Osteoblast (primary cell): ENCODE measurements at regions not wholly inside any gene's neighbourhood (a gene's known extent, or its start where the extent isn't known, plus 50 kb on each side); places are given as distances from the start of the nearest gene placed in this dataset.

ENCODE experiments used
- DNase-seq: peaks from one replicate; pipeline ENCODE4 v3.0.0; 2011; ENCODE audit warnings: low spot score, mixed read lengths; ENCODE audit not compliant: insufficient read length; ENCODE audit errors: missing footprints
- H2AFZ ChIP-seq: 2 replicates; pipeline ENCODE4 v1.6.0; 2011; ENCODE audit warnings: mild to moderate bottlenecking, low read length
- H3K27ac ChIP-seq: 2 replicates; pipeline ENCODE4 v1.5.1; 2011; ENCODE audit warnings: mild to moderate bottlenecking, low read depth, low read length, moderate library complexity
- H3K27me3 ChIP-seq: 2 replicates; pipeline ENCODE4 v1.6.0; 2012; ENCODE audit warnings: mild to moderate bottlenecking, control low read depth, inconsistent platforms, low read length, moderate library complexity; ENCODE audit not compliant: insufficient read depth
- H3K36me3 ChIP-seq: 2 replicates; pipeline ENCODE4 v1.5.1; 2011; ENCODE audit warnings: mild to moderate bottlenecking, low read length, control low read depth, moderate library complexity; ENCODE audit not compliant: insufficient read depth
- H3K4me1 ChIP-seq: 2 replicates; pipeline ENCODE4 v1.5.1; 2011; ENCODE audit warnings: mild to moderate bottlenecking, low read length, control low read depth, moderate library complexity; ENCODE audit not compliant: insufficient read depth
- H3K4me2 ChIP-seq: 2 replicates; pipeline ENCODE4 v1.6.0; 2011; ENCODE audit warnings: mild to moderate bottlenecking, low read length; ENCODE audit not compliant: insufficient read depth
- H3K4me3 ChIP-seq: fragments of 200-600 bp; sonication (generic); 3 replicates; pipeline ENCODE4 v1.5.1; 2012; ENCODE audit warnings: mild to moderate bottlenecking, low read length, inconsistent platforms; ENCODE audit not compliant: insufficient read depth
- H3K79me2 ChIP-seq: 2 replicates; pipeline ENCODE4 v1.6.0; 2012; ENCODE audit warnings: mild to moderate bottlenecking, low read length, control low read depth, inconsistent platforms; ENCODE audit not compliant: insufficient read depth
- H3K9me3 ChIP-seq: 2 replicates; pipeline ENCODE4 v1.5.1; 2011; ENCODE audit warnings: low read depth, low read length, control low read depth
- H4K20me1 ChIP-seq: 2 replicates; pipeline ENCODE4 v1.6.0; 2012; ENCODE audit warnings: mild to moderate bottlenecking, low read length, control low read depth; ENCODE audit not compliant: insufficient read depth
- CTCF ChIP-seq: IDR thresholded peaks from 2 replicates; pipeline ENCODE4 v1.5.1; 2011; ENCODE audit warnings: mild to moderate bottlenecking, low read depth, low read length, moderate library complexity; ENCODE audit errors: extremely low read depth

DNA sequence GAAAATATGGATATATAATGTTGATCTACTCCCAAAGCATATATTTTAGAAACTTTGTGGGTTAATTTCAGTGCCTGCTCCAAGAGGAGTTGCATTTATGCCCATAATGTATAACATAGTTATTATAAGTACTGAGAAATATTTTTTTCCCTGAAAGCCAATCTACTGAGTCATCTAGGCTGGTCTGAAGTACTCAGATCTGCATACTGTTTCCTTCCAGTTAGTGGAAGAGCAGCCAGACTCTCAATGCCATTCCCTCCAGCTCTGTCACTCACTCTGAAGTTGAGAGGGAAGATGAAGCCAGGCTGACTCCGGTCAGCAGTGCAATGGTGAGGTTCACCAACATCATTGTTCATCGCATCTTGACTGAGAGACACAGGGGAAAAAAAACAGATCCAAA, 505.1 kb downstream of the PPARGC1A start:
- DNase-seq, result no peak
- H3K4me2 ChIP-seq, result no peak overlapping the region
- no peak for TF ChIP-seq CTCF

GRCh38 chr4:23382879-23383278, 507.0 kb downstream of the PPARGC1A start:
- H4K20me1 ChIP-seq, result no peaks in the 10 kb centered on the region
- H3K36me3 ChIP-seq, result no peaks in the 10 kb centered on the region
- no peak overlapping the region for H3K27ac ChIP-seq
- H3K4me1 ChIP-seq, result no peaks in the 10 kb centered on the region
- TF ChIP-seq CTCF, result no peak
- H3K27me3 ChIP-seq, result no peaks in the 10 kb centered on the region
- DNase-seq, result no peak
- no peak overlapping the region for H3K4me2 ChIP-seq
- H3K79me2 ChIP-seq, result no peaks in the 10 kb centered on the region
- H3K4me3 ChIP-seq, result no peak overlapping the region
- H3K9me3 ChIP-seq, result no peaks in the 10 kb centered on the region
- H2AFZ ChIP-seq, result no peak overlapping the region

More for the DNA sequence above, 505.1 kb downstream of the PPARGC1A start:
- no peaks in the 10 kb centered on the region for H3K79me2 ChIP-seq
- no peaks in the 10 kb centered on the region for H3K27me3 ChIP-seq
- no peaks in the 10 kb centered on the region for H3K9me3 ChIP-seq
- H3K36me3 ChIP-seq, result no peaks in the 10 kb centered on the region
- H3K4me1 ChIP-seq, result no peaks in the 10 kb centered on the region
- H2AFZ ChIP-seq, result no peak overlapping the region
- no peak overlapping the region for H3K27ac ChIP-seq
- no peak overlapping the region for H3K4me3 ChIP-seq
- H4K20me1 ChIP-seq, result no peaks in the 10 kb centered on the region

GRCh38 chr4:23374259-23374658, 515.6 kb downstream of the PPARGC1A start:
- no peaks in the 10 kb centered on the region for H3K9me3 ChIP-seq
- no peak overlapping the region for H3K4me2 ChIP-seq
- no peaks in the 10 kb centered on the region for H3K27me3 ChIP-seq
- no peak overlapping the region for H2AFZ ChIP-seq
- DNase-seq, result no peak
- TF ChIP-seq CTCF, result no peak
- H3K4me3 ChIP-seq, result no peak overlapping the region
- no peak overlapping the region for H3K27ac ChIP-seq
- no peaks in the 10 kb centered on the region for H3K4me1 ChIP-seq
- no peaks in the 10 kb centered on the region for H3K36me3 ChIP-seq
- no peaks in the 10 kb centered on the region for H3K79me2 ChIP-seq
- no peaks in the 10 kb centered on the region for H4K20me1 ChIP-seq

- H4K20me1 ChIP-seq, result no peaks in the 10 kb centered on the region
- H3K9me3 ChIP-seq, result peaks cover 1% of the 10 kb centered on the region
- H3K36me3 ChIP-seq, result no peaks in the 10 kb centered on the region
- H3K27me3 ChIP-seq, result no peaks in the 10 kb centered on the region
- H3K79me2 ChIP-seq, result no peaks in the 10 kb centered on the region
- no peaks in the 10 kb centered on the region for H3K4me1 ChIP-seq
- DNase-seq, result no peak
- no peak overlapping the region for H3K4me2 ChIP-seq
- H3K27ac ChIP-seq, result no peak overlapping the region
- no peak overlapping the region for H3K4me3 ChIP-seq
- no peak overlapping the region for H2AFZ ChIP-seq
- TF ChIP-seq CTCF, result no peak
Observed at GRCh38 chr4:23373261-23373660, 516.6 kb downstream of the PPARGC1A start.
